Fibroblast of pulmonary artery (primary cell): ENCODE measurements at regions not wholly inside any gene's neighbourhood (a gene's known extent, or its start where the extent isn't known, plus 50 kb on each side); places are given as distances from the start of the nearest gene placed in this dataset.

Experiments used
- DNase-seq: peaks from one replicate; pipeline ENCODE4 v3.0.0-alpha.2; 2010; ENCODE audit warnings: low read depth
- H3K4me3 ChIP-seq: replicated peaks from 2 replicates; pipeline ENCODE4 v1.5.1; 2011; ENCODE audit warnings: low read depth, mild to moderate bottlenecking, control low read depth, low read length, moderate library complexity
- CTCF ChIP-seq: IDR thresholded peaks from 2 replicates; pipeline ENCODE4 v1.5.1; 2011; ENCODE audit warnings: mild to moderate bottlenecking, control low read depth, low read length, inconsistent platforms; ENCODE audit errors: missing control alignments

DNA sequence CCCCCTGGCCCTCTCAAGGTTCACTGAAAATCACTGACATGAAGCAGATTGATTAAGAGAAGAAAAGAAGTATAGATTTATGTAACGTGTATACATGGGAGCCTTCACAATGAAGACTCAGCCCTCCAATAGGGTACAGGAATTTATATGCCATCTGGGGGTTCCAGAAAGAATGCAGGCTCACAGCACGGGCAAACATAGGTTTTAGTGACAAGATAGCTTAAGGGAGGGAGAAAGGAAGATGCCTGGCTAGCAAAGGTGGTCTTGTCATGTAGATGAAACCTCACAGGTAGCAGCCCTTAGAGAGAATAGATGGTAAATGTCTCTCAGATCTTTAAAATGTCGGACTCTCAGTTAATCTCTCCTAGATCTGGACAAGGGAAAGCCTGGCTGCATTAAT, 173.9 kb downstream of the RNF152 start:
- TF ChIP-seq CTCF: no peak
- no peak overlapping the region for H3K4me3 ChIP-seq
- DNase-seq: no peak

- no peak for TF ChIP-seq CTCF
- DNase-seq: no peak
- H3K4me3 ChIP-seq: no peak overlapping the region
These were observed 178.4 kb downstream of the RNF152 start for GRCh38 chr18:61714421-61714820.

- DNase-seq: no peak
- no peak for TF ChIP-seq CTCF
- H3K4me3 ChIP-seq: no peak overlapping the region
These were observed 179.3 kb downstream of the RNF152 start for GRCh38 chr18:61713502-61713901.

DNA sequence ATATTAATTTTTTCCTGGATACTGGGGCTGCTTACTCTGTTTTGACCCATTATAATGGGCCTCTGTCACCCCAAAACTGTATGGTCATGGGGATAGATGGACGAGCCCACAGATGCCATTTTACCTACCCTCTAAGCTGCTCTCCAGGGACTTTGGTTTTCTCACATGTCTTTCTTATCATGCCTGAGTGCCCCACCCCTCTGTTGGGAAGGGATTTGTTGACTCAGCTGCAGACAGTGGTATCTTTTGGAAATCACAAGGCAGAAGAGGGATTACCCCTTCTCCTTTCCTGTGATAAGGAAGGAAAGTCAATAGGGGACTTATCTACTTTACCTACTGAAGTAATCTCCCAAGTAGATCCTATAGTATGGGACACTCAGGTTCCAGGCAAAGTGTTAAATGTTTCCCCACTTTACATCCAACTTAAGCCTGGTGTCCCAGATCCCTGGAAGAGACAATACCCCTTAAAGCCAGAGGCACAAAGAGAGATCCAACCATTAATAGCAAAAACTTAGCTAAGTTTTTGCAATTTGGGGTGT, 182.7 kb downstream of the RNF152 start:
- H3K4me3 ChIP-seq: no peak overlapping the region
- no peak for DNase-seq
- TF ChIP-seq CTCF: no peak

- H3K4me3 ChIP-seq: no peak overlapping the region
- no peak for TF ChIP-seq CTCF
- DNase-seq: no peak
These were observed 186.4 kb downstream of the RNF152 start for GRCh38 chr18:61706276-61706915.

- no peak overlapping the region for H3K4me3 ChIP-seq
- TF ChIP-seq CTCF: no peak
- DNase-seq: peak; percentile 89
These were observed 189.3 kb downstream of the RNF152 start for GRCh38 chr18:61703508-61703907.

- DNase-seq: peak; percentile 66
- no peak for TF ChIP-seq CTCF
- no peak overlapping the region for H3K4me3 ChIP-seq
These were observed 190.8 kb downstream of the RNF152 start for GRCh38 chr18:61702007-61702406.
